Trophoblast cell (in vitro differentiated cells and primary cell): ENCODE measurements at regions not wholly inside any gene's neighbourhood (a gene's known extent, or its start where the extent isn't known, plus 50 kb on each side); places are given as distances from the start of the nearest gene placed in this dataset.

Experiments used
- DNase-seq, 2 donors: peaks; one replicate each; pipeline ENCODE4 v3.0.0-alpha.2; 2016
- H2AFZ ChIP-seq: 2 replicates; pipeline ENCODE4 v1.6.1; 2013; ENCODE audit warnings: low read length, moderate library complexity, mild to moderate bottlenecking; ENCODE audit not compliant: insufficient read depth, poor library complexity
- H2AK5ac ChIP-seq: 2 replicates; pipeline ENCODE4 v1.6.1; 2013; ENCODE audit warnings: mild to moderate bottlenecking, low read length
- H2BK120ac ChIP-seq: 2 replicates; pipeline ENCODE4 v1.6.1; 2013; ENCODE audit warnings: low read length, mild to moderate bottlenecking, moderate library complexity; ENCODE audit not compliant: insufficient read depth, poor library complexity
- H2BK12ac ChIP-seq: 2 replicates; pipeline ENCODE4 v1.6.1; 2013; ENCODE audit warnings: mild to moderate bottlenecking, low read length, moderate library complexity
- H2BK5ac ChIP-seq: 2 replicates; pipeline ENCODE4 v1.6.1; 2013; ENCODE audit warnings: low read length, low read depth, moderate library complexity, mild to moderate bottlenecking; ENCODE audit not compliant: poor library complexity
- H3K14ac ChIP-seq: 2 replicates; pipeline ENCODE4 v1.6.1; 2013; ENCODE audit warnings: mild to moderate bottlenecking, low read length
- H3K18ac ChIP-seq: 2 replicates; pipeline ENCODE4 v1.6.1; 2013; ENCODE audit warnings: mild to moderate bottlenecking, low read length
- H3K23ac ChIP-seq: 2 replicates; pipeline ENCODE4 v1.6.1; 2013; ENCODE audit warnings: low read length
- H3K27ac ChIP-seq: 2 replicates; pipeline ENCODE4 v1.5.1; 2013; ENCODE audit warnings: low read depth, mild to moderate bottlenecking, inconsistent platforms, low read length, moderate library complexity
- H3K27me3 ChIP-seq: 2 replicates; pipeline ENCODE4 v1.6.1; 2013; ENCODE audit warnings: inconsistent platforms, mild to moderate bottlenecking, low read length, moderate library complexity; ENCODE audit not compliant: insufficient read depth
- H3K36me3 ChIP-seq, 2 experiments: 1 replicate in 1 of 2; 2 replicates in 1 of 2; pipeline ENCODE4 v1.6.1; 2013; ENCODE audit warnings: low read length in 2 of 2, mild to moderate bottlenecking in 2 of 2, moderate library complexity in 1 of 2; ENCODE audit not compliant: insufficient read depth in 2 of 2, control insufficient read depth in 1 of 2
- H3K4ac ChIP-seq: 2 replicates; pipeline ENCODE4 v1.6.1; 2013; ENCODE audit warnings: low read depth, mild to moderate bottlenecking, low read length, moderate library complexity
- H3K4me1 ChIP-seq, 2 experiments: 1 replicate in 1 of 2; 2 replicates in 1 of 2; pipeline ENCODE4 v1.6.1; 2013; ENCODE audit warnings: low read length in 2 of 2, mild to moderate bottlenecking in 2 of 2, moderate library complexity in 1 of 2; ENCODE audit not compliant: insufficient read depth in 2 of 2, control insufficient read depth in 1 of 2
- H3K4me2 ChIP-seq: 2 replicates; pipeline ENCODE4 v1.6.1; 2013; ENCODE audit warnings: inconsistent platforms, mild to moderate bottlenecking, low read length, moderate library complexity
- H3K4me3 ChIP-seq: 2 replicates; pipeline ENCODE4 v1.5.1; 2013; ENCODE audit warnings: mild to moderate bottlenecking, low read depth, low read length, inconsistent platforms
- H3K79me1 ChIP-seq: one replicate; pipeline ENCODE4 v1.6.1; 2013; ENCODE audit warnings: low read length
- H3K79me2 ChIP-seq: 2 replicates; pipeline ENCODE4 v1.6.1; 2013; ENCODE audit warnings: low read length, mild to moderate bottlenecking; ENCODE audit not compliant: control insufficient read depth, insufficient read depth, poor library complexity
- H3K9ac ChIP-seq: 2 replicates; pipeline ENCODE4 v1.6.1; 2013; ENCODE audit warnings: mild to moderate bottlenecking, low read length
- H3K9me3 ChIP-seq: 2 replicates; pipeline ENCODE4 v1.6.1; 2013; ENCODE audit warnings: low read depth, mild to moderate bottlenecking, control low read depth, inconsistent platforms, low read length; ENCODE audit not compliant: insufficient read depth
- H4K12ac ChIP-seq: 2 replicates; pipeline ENCODE4 v1.6.1; 2013; ENCODE audit warnings: low read depth, mild to moderate bottlenecking, low read length, moderate library complexity
- H4K8ac ChIP-seq: 2 replicates; pipeline ENCODE4 v1.6.1; 2013; ENCODE audit warnings: low read depth, mild to moderate bottlenecking, low read length, moderate library complexity
- H4K91ac ChIP-seq: one replicate; pipeline ENCODE4 v1.6.1; 2013; ENCODE audit warnings: low read depth, mild to moderate bottlenecking, low read length, moderate library complexity
- WGBS: extraction: QIAGEN DNeasy Blood & Tissue Kit; methylation state at CpG from one replicate; pipeline ENCODE4 v1.1.7; 2013; ENCODE audit warnings: missing lambda C conversion rate; ENCODE audit not compliant: insufficient read length, insufficient coverage; ENCODE audit errors: extremely low coverage; 5-methylcytosine and 5-hydroxymethylcytosine counted together

DNA sequence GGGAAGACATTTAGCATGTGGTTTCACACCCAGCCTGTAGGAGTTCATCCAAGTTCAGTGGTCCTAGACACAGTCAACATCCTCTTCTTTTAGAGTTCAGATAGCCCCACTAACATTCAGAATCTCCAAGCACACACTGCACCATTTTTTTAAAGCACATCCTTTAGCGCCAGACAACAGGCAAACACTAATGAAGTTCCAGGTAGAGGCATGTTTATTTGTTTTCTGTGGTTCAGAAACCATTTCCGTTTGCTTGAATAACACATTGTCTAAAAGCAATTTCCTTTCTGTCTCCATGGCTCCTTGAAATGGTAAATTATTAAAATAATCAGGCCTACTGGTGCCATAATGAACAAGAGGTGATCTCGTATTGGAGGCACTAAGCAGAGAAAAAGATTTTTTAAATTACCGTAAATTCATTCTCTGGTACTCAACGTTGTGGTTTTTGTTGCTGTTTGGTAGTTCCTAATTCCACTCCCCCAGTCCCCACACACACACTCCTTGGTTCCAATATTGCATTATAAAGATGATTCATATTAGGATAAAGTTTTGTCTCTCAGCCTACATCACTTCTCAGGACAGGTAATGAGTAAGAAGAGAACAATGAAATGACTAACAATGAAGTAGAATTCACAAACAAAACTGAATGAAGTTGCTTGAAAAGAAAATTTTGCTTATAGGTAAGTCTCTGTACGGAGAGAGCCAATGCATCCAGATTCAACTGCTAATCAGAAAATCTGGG lies 153.1 kb downstream of the PCSK1 start:
- no peaks in the 10 kb centered on the region for H3K27me3 ChIP-seq
- no peak overlapping the region for H2BK5ac ChIP-seq
- no peaks in the 10 kb centered on the region for H3K36me3 ChIP-seq
- no peak overlapping the region for H3K23ac ChIP-seq
- H2BK120ac ChIP-seq: no peak overlapping the region
- no peak overlapping the region for H4K12ac ChIP-seq
- WGBS: no CpG with 5 or more reads among the region's 6 CpGs
- no peak overlapping the region for H2AK5ac ChIP-seq
- no peak overlapping the region for H4K8ac ChIP-seq
- no peak overlapping the region for H2AFZ ChIP-seq
- H3K14ac ChIP-seq: no peak overlapping the region
- H3K4me3 ChIP-seq: no peak overlapping the region
- H3K9ac ChIP-seq: no peak overlapping the region
- peak in 1 of 2 donors; percentile 38 for DNase-seq
- H3K4me1 ChIP-seq: no peaks in the 10 kb centered on the region
- no peaks in the 10 kb centered on the region for H3K79me2 ChIP-seq
- H3K4ac ChIP-seq: no peak overlapping the region
- H3K18ac ChIP-seq: no peak overlapping the region
- H3K79me1 ChIP-seq: no peaks in the 10 kb centered on the region
- H3K4me2 ChIP-seq: no peak overlapping the region
- H2BK12ac ChIP-seq: no peak overlapping the region
- no peak overlapping the region for H4K91ac ChIP-seq
- H3K9me3 ChIP-seq: no peaks in the 10 kb centered on the region
- H3K27ac ChIP-seq: no peak overlapping the region

DNA sequence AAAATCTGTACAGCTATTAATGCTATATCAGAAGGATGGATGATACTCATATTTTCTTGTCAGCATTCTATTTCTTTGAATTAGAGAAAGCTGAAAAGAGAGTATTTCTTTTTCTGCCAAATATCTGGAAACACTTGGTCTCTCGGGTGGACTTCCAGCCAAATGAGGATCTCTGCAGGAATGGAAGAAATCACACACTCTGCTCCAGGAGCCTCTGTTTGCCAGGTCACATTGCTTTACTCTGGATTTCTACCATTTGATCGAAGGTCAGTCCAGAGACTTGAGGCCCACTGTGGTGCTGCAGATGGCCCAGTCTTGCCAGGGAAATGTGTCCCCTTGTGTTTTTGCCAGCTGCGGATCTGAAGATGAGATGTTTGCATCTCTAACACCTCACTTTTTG lies 154.1 kb downstream of the PCSK1 start:
- no peak overlapping the region for H3K18ac ChIP-seq
- no peaks in the 10 kb centered on the region for H3K4me1 ChIP-seq
- H2AK5ac ChIP-seq: no peak overlapping the region
- no peaks in the 10 kb centered on the region for H3K79me1 ChIP-seq
- H3K4me2 ChIP-seq: no peak overlapping the region
- H3K27me3 ChIP-seq: no peaks in the 10 kb centered on the region
- no peak overlapping the region for H3K9ac ChIP-seq
- H2AFZ ChIP-seq: no peak overlapping the region
- H3K9me3 ChIP-seq: no peaks in the 10 kb centered on the region
- no peaks in the 10 kb centered on the region for H3K36me3 ChIP-seq
- no peak overlapping the region for H3K4ac ChIP-seq
- H3K79me2 ChIP-seq: no peaks in the 10 kb centered on the region
- no peak overlapping the region for H3K23ac ChIP-seq
- no CpG with 5 or more reads among the region's 3 CpGs for WGBS
- no peak overlapping the region for H4K12ac ChIP-seq
- H4K8ac ChIP-seq: no peak overlapping the region
- H3K27ac ChIP-seq: no peak overlapping the region
- no peak overlapping the region for H2BK120ac ChIP-seq
- no peak overlapping the region for H3K14ac ChIP-seq
- H2BK12ac ChIP-seq: no peak overlapping the region
- DNase-seq: no peak
- H3K4me3 ChIP-seq: no peak overlapping the region
- no peak overlapping the region for H2BK5ac ChIP-seq
- H4K91ac ChIP-seq: no peak overlapping the region

DNA sequence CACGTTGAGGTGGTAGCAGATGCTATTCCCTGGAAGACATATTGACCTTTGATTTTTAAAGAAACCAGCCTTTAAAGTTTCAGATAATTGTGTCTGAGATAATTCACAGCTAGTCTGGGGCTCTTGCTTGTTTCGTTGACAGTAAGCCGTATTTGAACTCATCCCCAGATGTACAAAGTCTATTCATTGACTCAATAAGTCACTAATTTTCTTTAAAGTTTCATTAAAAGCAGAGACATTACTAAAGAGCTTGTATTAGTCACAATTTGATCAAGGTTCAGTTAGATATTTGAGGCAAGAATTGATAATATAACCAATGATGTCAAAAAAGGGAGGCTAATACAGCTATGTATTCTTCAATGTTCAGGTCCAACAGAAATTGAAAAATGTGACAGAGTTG lies 158.0 kb downstream of the PCSK1 start:
- Histone ChIP-seq H3K23ac (no peak overlapping the region), H2AFZ (no peak overlapping the region), H3K9me3 (no peaks in the 10 kb centered on the region), H3K4me2 (no peak overlapping the region), H2BK120ac (no peak overlapping the region), H2BK12ac (no peak overlapping the region), H4K91ac (no peak overlapping the region), H2AK5ac (no peak overlapping the region), H2BK5ac (no peak overlapping the region), H3K4me3 (no peak overlapping the region), H3K79me2 (no peaks in the 10 kb centered on the region), H4K8ac (no peak overlapping the region), H3K4ac (no peak overlapping the region), H3K14ac (no peak overlapping the region), H3K4me1 (no peaks in the 10 kb centered on the region), H3K9ac (no peak overlapping the region), H3K27me3 (no peaks in the 10 kb centered on the region), H3K18ac (no peak overlapping the region), H4K12ac (no peak overlapping the region), H3K79me1 (no peaks in the 10 kb centered on the region), H3K36me3 (no peaks in the 10 kb centered on the region), H3K27ac (no peak overlapping the region)
- DNase-seq: no peak
- WGBS: no CpG with 5 or more reads among the region's 3 CpGs

DNA sequence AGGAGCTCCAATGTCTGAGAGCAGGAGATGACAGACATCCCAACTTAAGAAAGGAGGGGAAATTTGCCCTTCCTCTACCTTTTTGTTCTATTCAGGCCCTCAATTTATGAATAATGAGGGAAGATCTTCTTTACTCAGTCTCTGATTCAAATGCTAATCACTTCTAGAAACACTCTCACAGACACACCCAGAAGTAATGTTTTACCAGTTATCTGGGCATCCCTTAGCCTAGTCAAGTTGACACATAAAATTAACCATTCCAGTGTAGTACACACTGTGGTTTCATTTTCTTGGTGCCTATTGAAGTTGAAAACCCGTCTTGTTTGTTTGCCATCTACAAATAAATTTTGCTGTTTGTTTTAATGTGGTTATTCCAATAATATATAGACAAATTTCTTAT lies 167.6 kb downstream of the PCSK1 start:
- H3K79me1 ChIP-seq: no peaks in the 10 kb centered on the region
- H3K4me2 ChIP-seq: no peak overlapping the region
- H3K9me3 ChIP-seq: no peaks in the 10 kb centered on the region
- H3K23ac ChIP-seq: no peak overlapping the region
- no peak overlapping the region for H4K8ac ChIP-seq
- no peak overlapping the region for H2BK12ac ChIP-seq
- no CpG with 5 or more reads among the region's 1 CpG for WGBS
- H3K79me2 ChIP-seq: no peaks in the 10 kb centered on the region
- no peak overlapping the region for H3K18ac ChIP-seq
- H2AK5ac ChIP-seq: no peak overlapping the region
- DNase-seq: no peak
- no peak overlapping the region for H3K27ac ChIP-seq
- no peak overlapping the region for H3K4me3 ChIP-seq
- H3K4me1 ChIP-seq: no peaks in the 10 kb centered on the region
- no peak overlapping the region for H2AFZ ChIP-seq
- H3K14ac ChIP-seq: no peak overlapping the region
- H4K91ac ChIP-seq: no peak overlapping the region
- H3K27me3 ChIP-seq: no peaks in the 10 kb centered on the region
- H4K12ac ChIP-seq: no peak overlapping the region
- no peak overlapping the region for H3K9ac ChIP-seq
- H2BK5ac ChIP-seq: no peak overlapping the region
- H3K36me3 ChIP-seq: no peaks in the 10 kb centered on the region
- no peak overlapping the region for H2BK120ac ChIP-seq
- no peak overlapping the region for H3K4ac ChIP-seq
